VCaP (cell line): ENCODE measurements at regions not wholly inside any gene's neighbourhood (a gene's known extent, or its start where the extent isn't known, plus 50 kb on each side); places are given as distances from the start of the nearest gene placed in this dataset.

Experiments
- H3K27ac ChIP-seq: fragments of 450-650 bp; 2 replicates; pipeline ENCODE4 v1.5.1; 2017
- TF ChIP-seq, protein P1 (sequence below): fragments of 450-650 bp; conservative IDR thresholded peaks from 2 replicates; pipeline ENCODE4 v1.5.1; 2017; ENCODE audit warnings: mild to moderate bottlenecking, moderate library complexity

DNA sequence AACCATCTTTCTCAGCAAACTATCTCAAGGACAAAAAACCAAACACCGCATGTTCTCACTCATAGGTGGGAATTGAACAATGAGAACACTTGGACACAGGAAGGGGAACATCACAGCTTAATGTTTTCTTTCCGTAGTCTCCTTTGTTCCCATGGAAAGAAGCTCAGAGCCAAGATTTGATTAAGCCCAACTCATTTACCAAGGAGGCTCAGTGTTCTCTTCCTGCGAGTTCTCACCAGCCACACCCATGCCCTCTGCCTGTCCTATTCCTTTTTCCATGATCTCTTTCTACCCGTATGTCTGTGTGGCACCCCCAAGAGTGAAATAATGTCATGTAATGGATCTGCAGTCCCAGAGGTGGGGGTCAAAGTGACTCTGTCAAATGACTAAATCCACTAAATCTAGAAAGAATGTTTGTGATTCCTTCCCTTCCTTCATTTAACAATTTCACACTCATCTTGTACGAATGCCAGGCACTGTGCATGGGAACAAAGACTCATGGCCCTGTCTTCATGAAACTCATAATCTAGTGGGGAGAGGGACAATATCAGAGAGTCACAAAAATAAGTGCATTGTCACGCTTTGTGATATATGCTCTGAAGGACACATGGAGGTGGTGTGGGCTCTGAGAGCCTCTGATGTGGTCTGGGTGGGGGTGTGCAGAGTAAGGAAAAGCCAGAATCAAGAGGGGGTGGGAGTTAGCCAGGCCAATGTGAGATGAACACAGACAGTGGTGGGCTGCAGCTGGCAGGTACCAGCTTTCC, 292.1 kb downstream of the CDC5L start:
- TF ChIP-seq, protein P1, sequence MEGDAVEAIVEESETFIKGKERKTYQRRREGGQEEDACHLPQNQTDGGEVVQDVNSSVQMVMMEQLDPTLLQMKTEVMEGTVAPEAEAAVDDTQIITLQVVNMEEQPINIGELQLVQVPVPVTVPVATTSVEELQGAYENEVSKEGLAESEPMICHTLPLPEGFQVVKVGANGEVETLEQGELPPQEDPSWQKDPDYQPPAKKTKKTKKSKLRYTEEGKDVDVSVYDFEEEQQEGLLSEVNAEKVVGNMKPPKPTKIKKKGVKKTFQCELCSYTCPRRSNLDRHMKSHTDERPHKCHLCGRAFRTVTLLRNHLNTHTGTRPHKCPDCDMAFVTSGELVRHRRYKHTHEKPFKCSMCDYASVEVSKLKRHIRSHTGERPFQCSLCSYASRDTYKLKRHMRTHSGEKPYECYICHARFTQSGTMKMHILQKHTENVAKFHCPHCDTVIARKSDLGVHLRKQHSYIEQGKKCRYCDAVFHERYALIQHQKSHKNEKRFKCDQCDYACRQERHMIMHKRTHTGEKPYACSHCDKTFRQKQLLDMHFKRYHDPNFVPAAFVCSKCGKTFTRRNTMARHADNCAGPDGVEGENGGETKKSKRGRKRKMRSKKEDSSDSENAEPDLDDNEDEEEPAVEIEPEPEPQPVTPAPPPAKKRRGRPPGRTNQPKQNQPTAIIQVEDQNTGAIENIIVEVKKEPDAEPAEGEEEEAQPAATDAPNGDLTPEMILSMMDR = no peak
- no peak overlapping the region for H3K27ac ChIP-seq

DNA sequence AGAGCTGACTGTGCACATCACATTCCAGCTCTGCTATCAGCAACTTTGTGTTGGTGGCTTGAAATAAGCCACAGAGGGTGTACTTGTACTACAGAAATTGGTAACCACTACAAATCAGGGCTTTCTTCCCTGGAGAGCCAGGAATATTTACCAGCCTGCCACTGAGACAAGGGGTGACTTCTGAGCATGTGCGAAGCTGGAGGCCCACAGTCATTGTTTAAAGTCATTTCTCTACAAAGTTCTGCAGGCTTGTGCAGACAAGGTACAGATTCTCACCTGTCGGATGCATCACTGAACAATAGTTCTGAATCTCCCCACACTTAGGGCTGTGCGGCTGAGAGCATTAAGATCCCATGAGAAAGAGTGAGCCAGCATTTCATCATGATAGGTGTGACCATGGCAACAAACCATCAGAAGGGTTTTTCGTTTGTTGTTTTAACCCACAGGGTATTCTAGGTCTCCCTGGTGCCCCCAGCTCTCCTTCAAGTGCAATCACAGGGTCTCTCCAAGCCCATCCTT, 292.8 kb downstream of the CDC5L start:
- no peak overlapping the region for H3K27ac ChIP-seq
- TF ChIP-seq, protein P1 = no peak

GRCh38 chr6:44681761-44682160, 294.3 kb downstream of the CDC5L start:
- H3K27ac ChIP-seq = no peak overlapping the region
- TF ChIP-seq, protein P1 = no peak

DNA sequence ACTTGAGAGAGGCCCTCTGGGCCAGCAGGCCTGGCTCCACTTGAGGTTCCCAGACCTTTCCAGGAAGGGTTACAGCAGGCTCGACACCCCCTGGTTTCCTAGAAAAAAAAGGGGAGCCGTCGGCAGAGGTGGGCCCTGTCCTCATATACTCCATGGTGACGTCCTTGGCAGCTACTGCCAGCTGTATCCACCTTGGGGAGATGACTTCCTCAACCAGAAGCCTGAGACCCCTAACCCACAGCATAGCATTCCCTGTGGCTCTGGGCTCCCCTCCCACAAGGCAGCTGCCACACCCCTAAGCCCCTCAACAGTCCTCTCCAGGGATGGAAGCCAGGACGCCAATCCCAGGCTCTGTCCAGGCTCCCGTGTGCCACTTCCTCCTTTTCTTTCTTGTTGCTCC, 294.8 kb downstream of the CDC5L start:
- TF ChIP-seq, protein P1 = no peak
- no peak overlapping the region for H3K27ac ChIP-seq

DNA sequence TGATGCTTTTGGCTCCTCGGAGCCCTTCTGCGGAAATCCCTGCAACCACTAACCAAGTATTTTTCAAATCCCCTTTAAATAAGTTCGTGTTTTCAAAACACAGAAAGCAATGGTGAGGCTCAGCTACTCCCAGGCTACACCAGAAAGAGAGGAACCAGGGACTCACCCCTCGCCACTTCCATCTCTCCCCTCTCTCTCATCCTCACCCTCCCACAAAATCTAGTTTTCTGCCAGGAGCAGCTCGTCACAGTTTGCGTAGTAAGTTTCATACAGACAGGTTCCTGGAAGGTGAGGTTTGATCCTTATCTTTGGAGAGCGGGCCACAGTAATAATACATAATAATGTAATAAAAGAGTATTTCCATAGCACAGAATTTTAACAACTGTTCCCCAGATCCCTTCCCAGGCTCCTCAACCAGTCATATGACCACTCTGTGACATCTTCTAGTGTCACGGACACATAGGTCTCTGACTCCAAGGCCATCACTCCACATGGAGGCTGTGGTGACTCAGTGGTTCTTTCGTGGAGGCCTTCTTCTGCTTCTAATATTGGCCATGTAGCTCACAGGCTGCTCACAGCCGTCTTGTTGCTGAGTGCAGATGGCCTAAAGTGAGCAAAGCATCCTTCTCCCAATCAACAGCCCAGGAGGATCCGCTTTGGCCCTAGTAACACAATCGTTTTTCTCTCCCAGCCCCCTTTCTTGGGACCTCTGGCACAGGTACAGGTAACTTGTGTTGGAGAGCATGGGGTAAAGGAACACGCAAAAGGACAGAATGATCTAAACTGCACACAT, 295.7 kb downstream of the CDC5L start:
- H3K27ac ChIP-seq = no peak overlapping the region
- TF ChIP-seq, protein P1 = no peak

DNA sequence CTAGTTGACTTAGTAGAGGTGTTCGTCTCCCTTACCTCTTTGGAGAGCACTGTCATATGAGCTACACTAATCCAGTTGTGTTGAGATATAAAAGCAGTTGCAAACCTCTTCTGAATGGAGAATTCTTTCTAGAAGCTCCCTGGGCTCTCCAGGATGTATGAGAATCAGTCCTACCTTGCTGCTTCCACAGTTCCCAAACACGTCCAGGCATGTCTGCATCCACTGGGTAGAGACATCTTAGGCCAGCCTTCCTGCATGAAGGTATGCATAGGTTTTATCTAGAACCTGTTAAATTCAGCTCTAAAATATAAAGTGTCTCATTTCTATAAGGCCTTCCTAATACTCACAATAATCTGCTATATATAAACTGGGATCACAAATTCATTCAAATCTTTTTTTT, 297.7 kb downstream of the CDC5L start:
- H3K27ac ChIP-seq = no peak overlapping the region
- TF ChIP-seq, protein P1 = no peak

DNA sequence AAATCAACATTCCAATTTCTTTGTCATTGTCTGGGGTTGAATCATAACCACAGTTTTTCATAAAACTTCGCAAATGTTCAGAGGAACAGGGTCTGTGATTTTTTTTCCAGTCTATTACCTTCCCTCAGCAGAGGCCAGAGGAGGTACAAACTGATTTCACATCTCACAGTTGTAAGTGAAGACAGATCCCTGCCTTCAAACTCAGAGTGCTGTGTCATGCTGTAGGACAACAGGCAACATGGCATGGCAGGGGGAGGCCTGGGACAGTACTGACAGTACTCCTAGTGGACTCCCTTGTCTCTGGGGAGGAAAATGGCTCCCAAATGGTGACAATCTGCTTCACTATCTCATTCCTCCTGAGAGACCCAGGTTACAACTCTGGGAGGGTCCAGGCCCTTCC, 308.6 kb downstream of the CDC5L start:
- TF ChIP-seq, protein P1 = no peak
- H3K27ac ChIP-seq = no peak overlapping the region
